SU-DHL-6 (cell line): ENCODE measurements at regions not wholly inside any gene's neighbourhood (a gene's known extent, or its start where the extent isn't known, plus 50 kb on each side); places are given as distances from the start of the nearest gene placed in this dataset.

ENCODE experiments used
- H2AFZ ChIP-seq: fragments of 200-600 bp; sonication (generic); 2 replicates; pipeline ENCODE4 v1.6.1; 2014; ENCODE audit warnings: low read depth, mild to moderate bottlenecking, moderate library complexity, mixed read lengths, antibody characterized with exemption, low read length; ENCODE audit not compliant: severe bottlenecking
- H3F3A ChIP-seq: fragments of 200-600 bp; shearing (Covaris generic); 2 replicates; pipeline ENCODE4 v1.6.0; 2016; ENCODE audit warnings: antibody characterized with exemption, mild to moderate bottlenecking; ENCODE audit not compliant: insufficient read depth
- H3K27ac ChIP-seq: fragments of 200-600 bp; sonication (generic); 2 replicates; pipeline ENCODE4 v1.5.1; 2016; ENCODE audit warnings: low read depth, mild to moderate bottlenecking, low read length, moderate library complexity, mixed read lengths
- H3K27me3 ChIP-seq: fragments of 200-600 bp; sonication (generic), shearing (Covaris generic); 2 replicates; pipeline ENCODE4 v1.6.0; 2014; ENCODE audit warnings: mild to moderate bottlenecking, low read length
- H3K36me3 ChIP-seq: fragments of 200-600 bp; sonication (generic); 2 replicates; pipeline ENCODE4 v1.6.1; 2014; ENCODE audit warnings: mild to moderate bottlenecking, low read length, mixed read lengths
- H3K4me2 ChIP-seq: fragments of 300-600, 200-600 bp; shearing (Covaris generic), sonication (generic); 2 replicates; pipeline ENCODE4 v1.6.0; 2014; ENCODE audit warnings: low read length, low read depth, mild to moderate bottlenecking; ENCODE audit not compliant: poor library complexity, severe bottlenecking
- H3K4me3 ChIP-seq: fragments of 200-600 bp; sonication (generic); 2 replicates; pipeline ENCODE4 v1.5.1; 2014; ENCODE audit warnings: antibody characterized with exemption, low read length, mild to moderate bottlenecking, mixed read lengths; ENCODE audit not compliant: insufficient read depth, poor library complexity, severe bottlenecking
- H3K79me2 ChIP-seq: fragments of 200-600 bp; sonication (generic); 2 replicates; pipeline ENCODE4 v1.6.1; 2014; ENCODE audit warnings: mild to moderate bottlenecking, low read length, moderate library complexity; ENCODE audit not compliant: insufficient read depth
- H3K9ac ChIP-seq: fragments of 200-600 bp; sonication (generic); 2 replicates; pipeline ENCODE4 v1.7.0; 2014; ENCODE audit warnings: mild to moderate bottlenecking, low read length
- H3K9me2 ChIP-seq: fragments of 200-600 bp; sonication (generic); replicated peaks from 2 replicates; pipeline ENCODE4 v1.6.1; 2014; ENCODE audit warnings: low read length; ENCODE audit not compliant: insufficient read depth
- H3K9me3 ChIP-seq: fragments of 200-600 bp; sonication (generic); 2 replicates; pipeline ENCODE4 v1.6.1; 2014; ENCODE audit warnings: low read length, mixed read lengths; ENCODE audit not compliant: insufficient read depth
- H4K20me1 ChIP-seq: fragments of 200-600 bp; sonication (generic); 2 replicates; pipeline ENCODE4 v1.6.1; 2014; ENCODE audit warnings: low read depth, mild to moderate bottlenecking, antibody characterized with exemption, low read length, moderate library complexity, mixed read lengths
- CTCF ChIP-seq: fragments of 200-600 bp; sonication (generic); IDR thresholded peaks from one replicate; pipeline ENCODE4 v1.5.1; 2017; ENCODE audit warnings: antibody characterized with exemption, mild to moderate bottlenecking, low read length, moderate library complexity; ENCODE audit not compliant: insufficient read depth, poor library complexity, severe bottlenecking
- EZH2phosphoT487 ChIP-seq: fragments of 200-600 bp; sonication (generic), shearing (Covaris generic); conservative IDR thresholded peaks from 2 replicates; pipeline ENCODE4 v1.6.1; 2018; ENCODE audit warnings: mild to moderate bottlenecking, antibody characterized with exemption, low read length, moderate library complexity, mixed read lengths

- Histone ChIP-seq H3K27ac (no peak overlapping the region), H2AFZ (no peak overlapping the region)
- TF ChIP-seq CTCF (no peak), EZH2phosphoT487 (no peak)
Observed at GRCh38 chr7:25710959-25711358, 441.0 kb upstream of the NFE2L3 start.

GRCh38 chr7:25711940-25712339, 440.1 kb upstream of the NFE2L3 start:
- Histone ChIP-seq H3K9ac (no peak overlapping the region), H3K4me2 (no peak overlapping the region), H3F3A (no peaks in the 10 kb centered on the region), H3K9me3 (0 out of 2 replicates have a peak, but pooled peaks cover 1% of the 10 kb centered on the region), H3K4me3 (no peak overlapping the region), H3K27ac (no peak overlapping the region), H3K79me2 (no peaks in the 10 kb centered on the region), H3K9me2 (no peaks in the 10 kb centered on the region), H4K20me1 (no peaks in the 10 kb centered on the region), H3K27me3 (no peaks in the 10 kb centered on the region), H3K36me3 (no peaks in the 10 kb centered on the region), H2AFZ (no peak overlapping the region)
- no peak for TF ChIP-seq CTCF
- no peak for TF ChIP-seq EZH2phosphoT487

More at GRCh38 chr7:25710959-25711358, 441.0 kb upstream of the NFE2L3 start:
- Histone ChIP-seq H3K36me3 (no peaks in the 10 kb centered on the region), H3K9me2 (no peaks in the 10 kb centered on the region), H3K79me2 (no peaks in the 10 kb centered on the region), H3K4me2 (no peak overlapping the region), H4K20me1 (no peaks in the 10 kb centered on the region), H3K9me3 (0 out of 2 replicates have a peak, but pooled peaks cover 9% of the 10 kb centered on the region), H3K27me3 (no peaks in the 10 kb centered on the region), H3F3A (no peaks in the 10 kb centered on the region), H3K4me3 (no peak overlapping the region), H3K9ac (no peak overlapping the region)

GRCh38 chr7:25712500-25712899, 439.5 kb upstream of the NFE2L3 start:
- no peak overlapping the region for H2AFZ ChIP-seq
- no peaks in the 10 kb centered on the region for H4K20me1 ChIP-seq
- H3K4me3 ChIP-seq, result no peak overlapping the region
- H3F3A ChIP-seq, result no peaks in the 10 kb centered on the region
- no peak overlapping the region for H3K4me2 ChIP-seq
- no peaks in the 10 kb centered on the region for H3K9me2 ChIP-seq
- no peaks in the 10 kb centered on the region for H3K79me2 ChIP-seq
- H3K9me3 ChIP-seq, result no peaks in the 10 kb centered on the region
- no peaks in the 10 kb centered on the region for H3K27me3 ChIP-seq
- H3K9ac ChIP-seq, result no peak overlapping the region
- no peak overlapping the region for H3K27ac ChIP-seq
- no peak for TF ChIP-seq EZH2phosphoT487
- TF ChIP-seq CTCF, result no peak
- H3K36me3 ChIP-seq, result no peaks in the 10 kb centered on the region
